GM18907 (cell line): ENCODE measurements at regions not wholly inside any gene's neighbourhood (a gene's known extent, or its start where the extent isn't known, plus 50 kb on each side); places are given as distances from the start of the nearest gene placed in this dataset.

Experiments used
- ATAC-seq: cut with Tn5 transposase; IDR thresholded peaks from one replicate; pipeline ENCODE4 v1.9.1; 2021; ENCODE audit warnings: mild to moderate bottlenecking, moderate library complexity; ENCODE audit not compliant: unreplicated experiment

DNA sequence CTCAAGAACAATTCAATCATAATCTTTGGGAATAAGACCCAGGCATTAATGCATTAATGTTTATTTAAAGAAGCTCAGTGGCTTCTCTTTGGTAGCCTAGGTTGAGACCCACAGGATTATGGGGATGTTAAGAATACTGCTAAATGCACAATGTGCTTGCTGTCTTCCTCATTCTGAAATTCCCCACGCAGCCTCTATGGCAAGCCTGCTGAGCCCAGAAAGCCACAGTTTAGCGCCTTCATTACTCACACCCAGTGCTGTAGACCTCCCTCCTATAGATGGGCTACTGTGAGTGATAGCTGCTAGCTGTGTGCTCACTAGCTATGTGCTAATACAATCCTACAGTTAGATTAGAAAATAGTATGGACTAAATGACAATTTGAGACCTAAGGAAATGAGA, 90.6 kb downstream of the TNFSF13B start:
- no peak for ATAC-seq

GRCh38 chr13:108361769-108362168, 92.3 kb downstream of the TNFSF13B start:
- no peak for ATAC-seq

- ATAC-seq: no peak
Measured at GRCh38 chr13:108363666-108364065, 94.1 kb downstream of the TNFSF13B start.

DNA sequence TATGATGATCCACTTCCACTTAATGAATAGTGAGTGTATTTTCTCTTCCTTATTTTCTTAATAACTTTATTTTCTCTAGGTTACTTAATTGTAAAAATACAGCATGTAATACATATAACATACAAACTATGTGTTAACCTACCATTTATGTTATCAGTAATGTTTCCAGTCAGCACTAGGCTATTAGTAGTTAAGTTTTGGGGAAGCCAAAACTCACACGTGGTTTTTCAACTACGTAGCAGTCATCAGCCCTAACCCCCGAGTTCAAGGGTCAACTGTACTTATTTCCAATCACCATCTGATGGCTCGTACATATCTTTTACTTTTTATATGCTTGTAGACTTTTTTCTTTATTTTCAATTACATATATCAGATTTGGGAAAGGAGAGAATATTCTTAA, 95.7 kb downstream of the TNFSF13B start:
- ATAC-seq: no peak

DNA sequence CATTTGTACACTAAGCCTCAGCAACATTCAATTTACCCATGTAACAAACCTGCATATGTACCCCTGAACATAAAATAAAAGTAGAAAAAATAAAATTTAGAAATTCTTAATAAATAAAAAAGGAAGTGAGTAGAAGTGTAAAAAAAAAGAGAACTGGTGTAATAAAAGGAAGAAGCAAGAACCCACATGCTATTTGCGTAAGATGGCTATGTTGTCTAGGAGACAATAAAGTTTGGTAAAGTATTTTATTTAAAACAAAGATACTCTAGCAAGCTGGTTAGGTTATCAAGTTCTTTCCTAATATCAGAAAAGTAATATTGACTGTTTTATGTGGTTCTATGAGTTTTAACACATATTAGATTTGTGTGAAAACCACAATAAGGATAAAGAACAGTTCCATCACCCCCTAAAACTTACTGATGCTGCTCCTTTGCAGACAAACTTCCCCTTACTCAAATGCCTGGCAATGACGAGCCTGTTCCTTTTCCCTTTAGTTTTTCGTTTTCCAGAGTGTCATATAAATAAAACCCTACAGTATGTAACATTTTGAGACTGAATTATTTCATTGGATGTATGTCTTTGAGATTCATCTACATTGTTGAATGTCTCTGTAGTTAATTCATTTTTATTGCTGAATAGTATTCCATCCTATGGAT, 98.9 kb downstream of the TNFSF13B start:
- no peak for ATAC-seq

- ATAC-seq: no peak
Measured at GRCh38 chr13:108369412-108369811, 99.9 kb downstream of the TNFSF13B start.

GRCh38 chr13:108375034-108375433, 105.5 kb downstream of the TNFSF13B start:
- no peak for ATAC-seq

DNA sequence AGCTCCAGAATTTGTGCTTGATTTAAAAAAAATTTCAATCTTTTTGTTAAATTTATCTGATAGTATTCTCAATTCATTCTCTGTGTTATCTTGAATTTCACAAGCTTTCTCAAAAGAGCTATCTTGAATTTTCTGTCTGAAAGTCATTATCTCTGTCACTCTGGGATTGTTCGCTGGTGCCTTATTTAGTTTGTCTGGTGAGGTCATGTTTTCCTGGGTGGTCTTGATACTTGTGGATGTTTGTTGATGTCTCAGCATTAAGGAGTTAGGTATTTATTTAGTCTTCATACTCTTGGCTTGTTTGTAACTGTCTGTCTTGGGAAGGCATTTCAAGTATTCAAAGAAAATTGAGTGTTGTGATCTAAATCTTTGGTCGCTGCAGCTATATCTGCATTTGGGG, 106.3 kb downstream of the TNFSF13B start:
- ATAC-seq: no peak

GRCh38 chr13:108376308-108376707, 106.8 kb downstream of the TNFSF13B start:
- ATAC-seq: no peak

DNA sequence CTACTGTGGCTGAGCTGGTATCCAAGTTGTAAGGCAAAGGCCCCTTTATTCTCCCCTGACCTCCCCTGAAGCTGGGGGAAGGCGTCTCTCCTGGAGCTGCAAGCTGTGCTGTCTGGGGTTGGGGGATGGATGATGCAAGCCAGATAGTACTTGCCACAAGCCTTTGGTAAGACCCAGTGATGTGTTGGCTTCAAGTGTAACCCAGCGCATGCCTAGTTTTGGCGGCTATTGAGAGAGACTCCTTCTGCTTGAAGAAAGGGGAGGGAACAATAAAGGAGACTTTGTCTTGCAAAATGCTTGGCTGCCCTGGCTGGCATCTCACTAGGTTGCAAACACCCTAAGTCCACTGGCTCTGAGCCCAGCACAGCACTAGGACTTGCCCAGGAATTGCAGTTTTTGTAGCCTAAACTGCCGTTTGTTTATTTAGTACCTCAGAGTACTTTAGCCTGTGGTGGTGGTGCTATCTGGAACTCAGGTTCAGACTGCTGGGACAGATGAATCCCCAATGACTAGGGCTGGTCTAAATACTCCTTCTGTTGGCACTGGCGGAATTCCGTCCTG, 108.2 kb downstream of the TNFSF13B start:
- ATAC-seq: no peak

- no peak for ATAC-seq
Measured at GRCh38 chr13:108383667-108384066, 114.1 kb downstream of the TNFSF13B start.

DNA sequence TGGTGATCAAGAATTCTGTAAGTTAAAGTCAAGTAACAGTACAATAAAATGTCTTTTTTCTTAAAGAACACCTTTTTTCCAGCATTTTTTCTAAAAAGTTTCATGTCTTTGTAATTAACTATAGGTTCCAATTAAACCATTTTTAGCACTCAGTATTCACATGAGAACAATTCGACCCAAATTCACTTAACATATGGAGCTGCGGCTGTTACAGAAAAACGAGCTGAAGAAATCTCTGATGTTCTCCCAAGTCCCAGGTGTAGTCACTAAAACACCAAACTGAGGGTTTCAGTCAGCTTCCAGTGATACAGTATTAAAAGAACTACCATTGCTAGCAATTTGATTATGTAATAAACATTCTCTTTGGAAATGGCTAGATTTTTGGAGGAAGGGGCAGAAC, 117.6 kb downstream of the TNFSF13B start:
- no peak for ATAC-seq

GRCh38 chr13:108402850-108403249, 133.3 kb downstream of the TNFSF13B start:
- ATAC-seq: no peak

DNA sequence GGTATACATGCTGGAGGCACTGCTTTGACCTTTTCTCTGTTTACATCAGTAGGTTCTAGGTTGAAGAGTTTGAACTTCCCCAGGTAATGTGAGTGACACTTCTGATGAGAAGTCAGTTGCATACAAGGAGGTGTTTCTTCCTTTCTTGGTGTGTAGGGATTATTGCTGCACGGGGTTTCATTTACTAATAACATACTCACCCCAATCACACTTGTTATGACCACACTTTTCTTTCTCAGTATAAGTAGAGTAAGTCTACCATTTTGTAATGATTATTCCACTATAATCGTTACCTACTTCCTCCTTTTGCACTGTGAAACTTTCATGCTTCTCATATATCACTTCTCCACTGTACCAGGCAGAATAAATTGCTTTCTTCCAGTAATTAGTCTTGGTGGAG, 138.0 kb downstream of the TNFSF13B start:
- peak; percentile 75 for ATAC-seq

GRCh38 chr13:108408672-108409071, 139.2 kb downstream of the TNFSF13B start:
- no peak for ATAC-seq

GRCh38 chr13:108409730-108410129, 140.2 kb downstream of the TNFSF13B start:
- no peak for ATAC-seq

DNA sequence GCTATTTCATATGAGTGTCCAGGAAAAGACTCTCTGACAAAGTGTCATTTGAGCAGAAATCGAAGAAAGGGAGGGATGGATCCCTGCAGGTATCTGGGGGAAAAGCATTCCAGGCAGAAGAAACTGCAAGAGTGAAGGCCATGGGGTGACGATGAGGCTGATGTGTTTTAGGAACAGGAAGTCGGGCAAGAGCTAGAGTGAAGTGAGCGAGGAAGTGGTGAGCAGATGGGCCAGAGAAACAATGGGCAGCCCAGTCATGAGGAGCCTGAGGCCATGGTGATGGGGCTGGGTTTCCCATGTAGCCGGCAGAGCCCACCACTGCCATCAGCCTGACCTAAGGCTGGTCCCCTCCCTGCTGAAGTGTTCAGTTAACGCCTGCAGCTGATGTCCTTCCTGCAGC, 150.2 kb downstream of the TNFSF13B start:
- no peak for ATAC-seq

- ATAC-seq: no peak
Measured at GRCh38 chr13:108425056-108425455, 155.5 kb downstream of the TNFSF13B start.

DNA sequence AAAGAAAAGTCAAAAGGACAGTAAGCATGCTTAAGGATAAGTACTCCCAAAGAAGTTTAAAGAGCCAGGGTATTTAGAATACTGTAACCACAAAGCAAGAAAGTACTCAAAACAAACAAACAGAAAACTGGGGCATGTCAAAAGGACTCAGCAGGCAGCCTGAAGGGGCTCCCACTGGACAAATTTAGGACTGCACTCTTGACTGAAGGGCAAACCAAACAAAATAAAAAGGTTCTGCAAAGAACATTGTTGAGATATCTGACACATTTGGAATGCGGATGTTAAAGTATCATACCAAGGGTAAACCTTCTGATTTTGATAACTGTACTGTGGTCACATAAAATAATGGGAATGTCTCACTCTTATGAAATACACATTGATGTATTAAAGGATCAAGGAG, 157.4 kb downstream of the TNFSF13B start:
- ATAC-seq: no peak

DNA sequence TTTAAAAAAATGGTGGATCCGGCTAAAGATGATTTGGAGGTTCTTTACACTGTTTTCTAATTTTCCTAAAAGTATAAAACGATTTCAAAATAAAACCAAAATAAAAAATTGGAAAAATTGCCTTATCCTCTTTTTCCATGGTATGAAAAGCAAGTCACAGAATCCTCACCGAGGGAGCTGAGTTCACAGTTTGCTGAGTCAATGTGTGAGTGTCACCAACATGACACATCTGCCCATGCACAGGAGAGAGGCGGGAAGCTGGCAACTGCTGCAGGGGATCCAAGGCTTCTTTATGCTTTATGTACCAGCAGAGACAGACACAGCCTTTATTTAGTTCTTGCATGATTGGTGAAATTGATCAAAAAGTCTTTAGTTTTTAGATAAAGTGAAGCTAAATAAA, 157.8 kb downstream of the TNFSF13B start:
- no peak for ATAC-seq

DNA sequence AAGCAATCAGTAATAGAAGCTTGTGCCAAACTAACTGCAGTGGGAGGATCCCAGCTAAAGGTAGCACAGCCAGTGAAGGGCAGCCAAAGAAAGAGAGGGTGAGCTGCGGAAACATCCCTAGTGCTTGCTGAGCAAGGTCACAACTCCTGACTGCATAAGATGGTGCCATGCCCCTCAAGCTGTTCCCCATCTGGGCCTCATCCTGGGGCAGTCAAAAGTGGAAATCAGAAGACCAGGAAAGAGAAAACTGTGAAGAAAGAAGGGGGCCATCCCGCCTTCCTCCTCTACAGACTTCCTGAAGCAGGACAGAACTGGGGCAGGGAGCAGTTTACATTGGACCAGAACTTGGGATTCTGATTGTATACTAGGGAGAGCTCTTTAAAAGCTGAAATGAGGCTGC, 159.2 kb downstream of the TNFSF13B start:
- ATAC-seq: no peak

DNA sequence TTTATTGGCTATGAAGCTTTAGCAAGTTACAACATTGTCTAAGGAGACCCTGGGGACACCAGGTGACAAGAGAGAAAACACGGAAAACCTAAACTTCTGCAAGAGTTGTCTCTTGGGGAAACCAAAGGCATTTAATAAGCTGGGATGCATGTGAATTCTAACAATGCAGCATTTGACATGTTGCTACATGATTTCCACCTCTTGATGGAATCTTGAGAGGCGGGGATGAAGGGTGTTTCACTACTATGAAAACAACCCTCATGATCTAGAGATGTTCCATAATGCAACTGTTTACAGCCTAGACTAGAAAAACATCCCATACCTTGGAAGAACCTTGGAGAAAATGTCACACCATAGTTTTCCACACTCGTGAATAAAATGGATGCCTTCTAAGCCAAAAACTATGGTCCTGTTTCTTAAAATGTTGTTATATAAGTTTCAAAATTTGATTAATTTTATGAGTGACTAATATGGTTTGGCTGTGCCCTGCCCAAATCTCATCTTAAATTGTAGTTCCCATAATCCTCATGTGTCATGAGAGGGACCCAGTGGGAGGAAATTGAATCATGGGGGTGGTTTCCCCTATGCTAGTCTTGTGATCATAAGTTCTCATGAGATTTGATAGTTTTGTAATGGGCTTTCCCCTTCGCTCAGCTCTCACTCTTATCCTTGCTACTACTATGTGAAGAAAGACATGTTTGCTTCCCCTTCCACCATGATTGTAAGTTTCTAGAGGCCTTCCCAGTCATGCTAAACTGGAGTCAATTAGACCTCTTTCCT, 164.6 kb downstream of the TNFSF13B start:
- no peak for ATAC-seq
